ENCODE measurements at regions not wholly inside any gene's neighbourhood (a gene's known extent, or its start where the extent isn't known, plus 50 kb on each side); places are given as distances from the start of the nearest gene placed in this dataset.

DNA sequence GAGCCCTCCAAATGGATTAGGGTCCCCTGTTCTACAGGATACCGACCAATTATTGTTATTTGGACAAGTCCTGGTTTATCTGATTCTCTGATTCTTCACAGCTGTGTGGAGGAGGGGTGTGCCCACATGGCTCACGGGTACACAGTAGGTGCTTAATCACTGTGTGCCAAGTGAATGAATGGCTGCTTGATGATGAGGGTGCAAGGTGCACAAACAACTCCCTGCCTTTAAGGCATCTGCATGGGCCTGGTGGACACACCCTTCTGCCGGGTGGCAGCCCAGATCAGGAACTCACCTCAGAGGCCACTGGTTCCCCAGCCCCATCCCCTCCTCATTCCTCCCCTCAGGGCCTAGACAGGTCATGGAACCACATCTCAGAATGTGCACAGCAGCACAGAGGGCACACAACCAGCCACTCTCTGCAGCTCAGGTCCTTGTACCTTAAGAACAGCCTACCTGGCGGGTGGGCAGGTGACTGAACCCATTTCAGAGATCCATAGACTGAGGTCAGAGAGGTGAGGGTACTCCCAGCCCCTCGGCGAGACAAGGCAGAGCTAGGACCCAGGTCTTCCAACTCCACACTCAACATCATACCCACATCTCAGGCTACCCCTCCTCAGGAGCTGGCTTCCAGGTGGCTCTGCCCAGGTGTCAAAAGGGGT lies 50.3 kb downstream of the SHANK2 start:
- H3K9me3 Mint-ChIP-seq = no peaks in the 10 kb centered on the region
- ATAC-seq (replicated peaks) = no peak
- no peaks in the 10 kb centered on the region for H3K4me1 Mint-ChIP-seq
- no peaks in the 10 kb centered on the region for H3K27me3 Mint-ChIP-seq
- no peaks in the 10 kb centered on the region for H3K36me3 Mint-ChIP-seq (ENCODE audit: low read depth)
- H3K4me3 Mint-ChIP-seq = no peak overlapping the region
- no peak overlapping the region for H3K27ac Mint-ChIP-seq

DNA sequence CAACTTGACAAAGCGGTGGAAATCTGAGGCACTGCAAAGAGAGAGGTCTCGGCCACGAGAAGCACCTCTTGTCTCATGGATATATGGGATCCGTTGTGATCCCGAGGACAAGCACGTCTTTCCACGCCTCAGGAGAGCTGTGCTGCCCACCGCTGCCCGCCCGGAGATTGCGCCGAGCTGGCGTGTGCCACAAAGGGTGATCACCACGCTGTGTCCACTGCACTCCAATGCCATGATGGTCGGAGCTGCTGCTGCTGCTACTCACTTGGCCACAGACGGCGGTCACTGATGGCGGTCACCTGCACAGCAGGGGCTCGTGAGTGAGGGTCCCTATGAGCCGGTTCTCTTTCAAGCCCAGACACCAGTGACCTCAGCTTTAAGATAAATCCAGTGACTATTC lies 51.1 kb downstream of the SHANK2 start:
- H3K27me3 Mint-ChIP-seq = no peaks in the 10 kb centered on the region
- ATAC-seq (replicated peaks) = no peak
- no peaks in the 10 kb centered on the region for H3K4me1 Mint-ChIP-seq
- no peak overlapping the region for H3K27ac Mint-ChIP-seq
- no peak overlapping the region for H3K4me3 Mint-ChIP-seq
- no peaks in the 10 kb centered on the region for H3K36me3 Mint-ChIP-seq (ENCODE audit: low read depth)
- H3K9me3 Mint-ChIP-seq = no peaks in the 10 kb centered on the region

DNA sequence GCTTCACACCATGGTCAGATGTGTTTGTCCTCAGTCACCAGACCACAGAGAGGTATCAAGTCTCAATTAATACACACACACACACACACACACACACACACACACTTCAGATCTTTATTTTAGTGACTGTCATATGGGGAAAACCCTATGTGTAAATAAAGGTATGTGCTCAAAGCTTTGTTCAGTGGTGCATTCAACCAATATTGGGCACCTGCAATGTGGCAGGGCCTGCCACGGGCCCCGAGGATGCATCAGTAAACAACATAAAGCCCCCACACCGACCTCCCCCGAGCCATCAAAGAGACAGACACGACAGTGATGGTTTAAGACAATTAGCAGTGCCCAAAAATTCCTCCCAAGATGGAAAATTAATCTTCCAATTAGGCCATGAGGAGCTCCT lies 51.6 kb downstream of the SHANK2 start:
- H3K27ac Mint-ChIP-seq = no peak overlapping the region
- ATAC-seq (replicated peaks) = no peak
- H3K4me3 Mint-ChIP-seq = no peak overlapping the region
- H3K36me3 Mint-ChIP-seq (ENCODE audit: low read depth) = no peaks in the 10 kb centered on the region
- no peaks in the 10 kb centered on the region for H3K27me3 Mint-ChIP-seq
- no peaks in the 10 kb centered on the region for H3K9me3 Mint-ChIP-seq
- no peaks in the 10 kb centered on the region for H3K4me1 Mint-ChIP-seq

DNA sequence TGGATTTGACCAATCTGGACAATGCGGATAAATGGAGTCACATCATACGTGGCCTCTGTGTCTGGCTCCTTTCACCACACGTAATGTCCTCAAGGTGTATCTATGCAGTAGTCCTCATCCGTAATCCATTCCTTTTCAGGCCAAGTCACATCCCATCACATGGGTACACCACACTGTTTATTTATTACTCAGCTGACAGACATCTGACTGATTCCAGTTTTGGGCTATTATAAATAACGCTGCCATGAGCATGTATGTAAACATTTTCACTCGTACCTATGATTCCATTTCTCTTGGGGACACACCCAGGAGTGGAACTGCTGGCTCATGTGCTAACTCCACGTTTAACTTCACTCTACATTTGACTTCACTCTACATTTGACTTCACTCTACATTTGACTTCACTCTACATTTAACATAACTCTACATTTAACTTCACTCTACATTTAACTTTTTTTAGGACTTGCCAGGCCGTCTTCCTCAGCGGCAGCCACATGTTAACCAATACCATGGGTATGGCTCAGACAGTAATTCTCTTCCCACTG lies 52.1 kb downstream of the SHANK2 start:
- H3K36me3 Mint-ChIP-seq (ENCODE audit: low read depth) = no peaks in the 10 kb centered on the region
- no peaks in the 10 kb centered on the region for H3K4me1 Mint-ChIP-seq
- ATAC-seq (replicated peaks) = no peak
- no peak overlapping the region for H3K27ac Mint-ChIP-seq
- H3K9me3 Mint-ChIP-seq = no peaks in the 10 kb centered on the region
- H3K27me3 Mint-ChIP-seq = no peaks in the 10 kb centered on the region
- no peak overlapping the region for H3K4me3 Mint-ChIP-seq

- ATAC-seq (replicated peaks) = no peak
- Mint-ChIP-seq H3K9me3 (no peaks in the 10 kb centered on the region), H3K27ac (no peak overlapping the region), H3K4me3 (no peak overlapping the region), H3K27me3 (no peaks in the 10 kb centered on the region), H3K4me1 (no peaks in the 10 kb centered on the region), H3K36me3 (ENCODE audit: low read depth) (no peaks in the 10 kb centered on the region)
Observed at GRCh38 chr11:71199226-71199820, 53.1 kb downstream of the SHANK2 start.

DNA sequence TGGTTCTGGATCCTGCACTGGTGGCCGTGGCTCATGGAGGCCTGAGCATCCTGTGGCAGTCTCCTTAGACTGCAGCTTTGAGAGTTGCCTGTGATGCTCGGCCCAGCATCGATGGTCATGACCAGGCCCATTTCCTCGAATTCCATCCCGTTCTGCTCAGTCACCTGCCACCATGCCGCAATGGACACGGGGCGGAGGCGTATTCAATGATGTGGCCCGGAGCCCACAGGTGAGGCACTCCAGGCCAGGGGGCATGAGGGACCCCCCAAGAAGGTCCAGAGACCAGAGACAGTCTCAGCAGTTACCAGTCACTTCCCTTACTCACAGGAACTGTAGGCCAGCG lies 53.6 kb downstream of the SHANK2 start:
- no peaks in the 10 kb centered on the region for H3K9me3 Mint-ChIP-seq
- H3K4me1 Mint-ChIP-seq = no peaks in the 10 kb centered on the region
- no peaks in the 10 kb centered on the region for H3K27me3 Mint-ChIP-seq
- no peak for ATAC-seq (replicated peaks)
- no peak overlapping the region for H3K27ac Mint-ChIP-seq
- H3K4me3 Mint-ChIP-seq = no peak overlapping the region
- no peaks in the 10 kb centered on the region for H3K36me3 Mint-ChIP-seq (ENCODE audit: low read depth)

DNA sequence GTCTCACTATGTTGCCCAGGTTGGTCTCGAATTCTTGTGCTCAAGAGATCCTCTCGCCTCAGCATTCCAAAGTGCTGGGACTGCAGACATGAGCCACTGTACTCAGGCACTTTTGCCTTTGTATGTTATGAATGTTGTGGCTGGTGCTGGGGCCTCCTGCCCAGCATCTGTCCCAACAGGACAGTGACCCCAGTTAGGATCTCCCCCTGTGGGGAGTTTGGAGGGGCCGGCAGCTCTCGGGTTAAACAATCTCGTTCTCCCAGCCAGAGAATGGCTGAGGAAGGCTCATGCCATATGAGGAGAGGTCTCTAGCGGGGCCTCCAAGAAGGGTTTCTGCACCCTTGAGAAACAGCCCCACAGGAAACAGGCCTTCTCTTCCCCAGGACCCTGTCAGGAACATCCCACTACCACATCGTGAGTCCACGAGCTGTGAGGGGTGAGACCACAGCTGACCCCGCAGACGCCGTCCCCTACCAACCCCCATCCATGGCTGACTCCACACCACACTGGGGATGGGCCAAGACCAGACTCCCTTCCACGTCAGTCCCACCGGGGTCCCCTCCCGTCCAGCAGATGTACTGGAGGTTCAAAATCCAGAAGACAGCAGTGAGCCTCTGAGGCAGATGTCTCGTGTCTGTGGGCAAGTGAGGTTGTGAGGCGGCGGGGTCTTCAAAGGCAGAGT lies 54.1 kb downstream of the SHANK2 start:
- Mint-ChIP-seq H3K4me1 (no peaks in the 10 kb centered on the region), H3K27me3 (no peaks in the 10 kb centered on the region), H3K4me3 (no peak overlapping the region), H3K9me3 (no peaks in the 10 kb centered on the region), H3K27ac (no peak overlapping the region), H3K36me3 (ENCODE audit: low read depth) (no peaks in the 10 kb centered on the region)
- no peak for ATAC-seq (replicated peaks)

GRCh38 chr11:71197096-71197495 lies 55.3 kb downstream of the SHANK2 start:
- no peak for ATAC-seq (replicated peaks)
- Mint-ChIP-seq H3K9me3 (no peaks in the 10 kb centered on the region), H3K4me1 (no peaks in the 10 kb centered on the region), H3K4me3 (no peak overlapping the region), H3K36me3 (ENCODE audit: low read depth) (no peaks in the 10 kb centered on the region), H3K27ac (no peak overlapping the region), H3K27me3 (no peaks in the 10 kb centered on the region)

- no peak overlapping the region for H3K4me3 Mint-ChIP-seq
- no peaks in the 10 kb centered on the region for H3K36me3 Mint-ChIP-seq (ENCODE audit: low read depth)
- no peak overlapping the region for H3K27ac Mint-ChIP-seq
- no peaks in the 10 kb centered on the region for H3K27me3 Mint-ChIP-seq
- no peaks in the 10 kb centered on the region for H3K4me1 Mint-ChIP-seq
- no peaks in the 10 kb centered on the region for H3K9me3 Mint-ChIP-seq
- no peak for ATAC-seq (replicated peaks)
Observed at GRCh38 chr11:71194710-71195109, 57.7 kb downstream of the SHANK2 start.

GRCh38 chr11:71193431-71193830 lies 58.9 kb downstream of the SHANK2 start:
- no peak overlapping the region for H3K27ac Mint-ChIP-seq
- H3K9me3 Mint-ChIP-seq = no peaks in the 10 kb centered on the region
- H3K4me1 Mint-ChIP-seq = no peaks in the 10 kb centered on the region
- H3K27me3 Mint-ChIP-seq = no peaks in the 10 kb centered on the region
- H3K36me3 Mint-ChIP-seq (ENCODE audit: low read depth) = no peaks in the 10 kb centered on the region
- ATAC-seq (replicated peaks) = no peak
- H3K4me3 Mint-ChIP-seq = no peak overlapping the region

DNA sequence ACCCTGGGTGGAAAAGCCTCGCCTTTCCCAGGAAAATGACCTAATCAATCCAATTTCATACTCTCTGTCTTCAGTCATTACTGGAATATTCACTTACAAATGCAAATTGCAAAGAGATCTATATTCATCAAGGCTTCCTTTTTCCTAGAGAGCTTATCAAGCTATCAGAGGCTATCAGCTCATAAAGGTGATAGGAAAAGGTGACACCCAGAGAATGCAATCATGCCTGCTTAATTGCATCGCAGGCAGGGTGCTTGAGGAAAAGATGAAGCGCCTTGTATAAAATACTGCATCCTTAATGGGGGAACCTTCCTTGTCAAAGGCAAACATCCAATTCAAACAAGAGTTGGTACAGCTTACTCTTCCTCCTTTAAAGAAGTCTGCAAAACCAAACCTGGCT lies 59.7 kb downstream of the SHANK2 start:
- Mint-ChIP-seq H3K36me3 (ENCODE audit: low read depth) (no peaks in the 10 kb centered on the region), H3K4me3 (no peak overlapping the region)
- ATAC-seq (replicated peaks) = no peak

GRCh38 chr11:71191201-71191600 lies 61.2 kb downstream of the SHANK2 start:
- H3K27ac Mint-ChIP-seq = no peak overlapping the region
- no peaks in the 10 kb centered on the region for H3K27me3 Mint-ChIP-seq
- no peaks in the 10 kb centered on the region for H3K4me1 Mint-ChIP-seq
- no peaks in the 10 kb centered on the region for H3K9me3 Mint-ChIP-seq
- no peak for ATAC-seq (replicated peaks)
- no peaks in the 10 kb centered on the region for H3K36me3 Mint-ChIP-seq (ENCODE audit: low read depth)
- H3K4me3 Mint-ChIP-seq = no peak overlapping the region

More for the DNA sequence above, 59.7 kb downstream of the SHANK2 start:
- Mint-ChIP-seq H3K27me3 (no peaks in the 10 kb centered on the region), H3K9me3 (no peaks in the 10 kb centered on the region), H3K27ac (no peak overlapping the region), H3K4me1 (no peaks in the 10 kb centered on the region)

DNA sequence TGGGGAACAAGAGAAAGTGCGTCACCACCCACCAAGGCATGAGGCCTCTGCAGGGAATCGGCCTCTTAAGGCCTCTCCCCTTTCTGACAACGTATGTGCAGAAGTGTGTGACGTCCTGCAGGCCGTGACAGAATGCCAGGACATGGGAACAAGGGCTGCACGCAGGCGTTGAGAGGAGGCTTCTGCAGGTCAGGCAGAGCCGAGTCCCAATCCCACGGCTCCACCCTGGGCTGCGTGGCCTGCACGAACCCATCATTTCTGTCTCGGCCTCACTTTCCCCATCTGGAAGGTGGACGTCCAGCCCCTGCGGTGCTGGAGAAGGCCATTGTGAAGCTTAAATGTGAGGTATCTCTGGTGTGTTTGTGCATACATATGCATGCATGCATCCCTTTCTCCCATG lies 61.8 kb downstream of the SHANK2 start:
- no peaks in the 10 kb centered on the region for H3K36me3 Mint-ChIP-seq (ENCODE audit: low read depth)
- H3K4me3 Mint-ChIP-seq = no peak overlapping the region
- H3K27me3 Mint-ChIP-seq = no peaks in the 10 kb centered on the region
- H3K27ac Mint-ChIP-seq = no peak overlapping the region
- no peak for ATAC-seq (replicated peaks)
- no peaks in the 10 kb centered on the region for H3K9me3 Mint-ChIP-seq
- no peaks in the 10 kb centered on the region for H3K4me1 Mint-ChIP-seq

GRCh38 chr11:71189768-71190315 lies 62.5 kb downstream of the SHANK2 start:
- Mint-ChIP-seq H3K27ac (no peak overlapping the region), H3K4me3 (no peak overlapping the region), H3K27me3 (no peaks in the 10 kb centered on the region), H3K36me3 (ENCODE audit: low read depth) (no peaks in the 10 kb centered on the region), H3K4me1 (no peaks in the 10 kb centered on the region), H3K9me3 (no peaks in the 10 kb centered on the region)
- no peak for ATAC-seq (replicated peaks)
